Tibial artery (tissue), 4 donors: ENCODE measurements at regions not wholly inside any gene's neighbourhood (a gene's known extent, or its start where the extent isn't known, plus 50 kb on each side); places are given as distances from the start of the nearest gene placed in this dataset.

Source experiments
- DNase-seq, 2 donors: peaks; one replicate each; pipeline ENCODE4 v3.0.0-alpha.2; 2019
- H3K27ac ChIP-seq, 2 donors: fragments of 200-600 bp; sonication (generic) in 1 of 2; 1 replicate in 1 of 2; 2 replicates in 1 of 2; pipeline ENCODE4 v1.5.1; 2018 to 2019; ENCODE audit warnings: mild to moderate bottlenecking in 1 of 2
- H3K27me3 ChIP-seq, 2 donors: fragments of 200-600 bp; sonication (generic) in 1 of 2; one replicate each; pipeline versions ENCODE4 v1.5.1 to v1.6.0; 2016 to 2019
- H3K36me3 ChIP-seq, 3 donors: fragments of 200-600 bp; sonication (generic) in 2 of 3; one replicate each; pipeline ENCODE4 v1.5.1; 2016 to 2019; ENCODE audit warnings: mild to moderate bottlenecking in 2 of 3
- H3K4me1 ChIP-seq, 4 donors: fragments of 200-600 bp; sonication (generic) in 2 of 4; 1 replicate in 3 of 4; 2 replicates in 1 of 4; pipeline ENCODE4 v1.5.1; 2016 to 2019
- H3K4me3 ChIP-seq, 2 donors: fragments of 200-600 bp; sonication (generic) in 1 of 2; 1 replicate in 1 of 2; 2 replicates in 1 of 2; pipeline ENCODE4 v1.5.1; 2018 to 2019; ENCODE audit warnings: mild to moderate bottlenecking in 2 of 2
- H3K9me3 ChIP-seq, 3 donors: fragments of 200-600 bp; sonication (generic) in 1 of 3; one replicate each; pipeline ENCODE4 v1.5.1; 2016 to 2019
- CTCF ChIP-seq, 2 experiments: fragments of 200-600 bp in 1 of 2; fragments of 450-650 bp in 1 of 2; IDR thresholded peaks; one replicate each; pipeline ENCODE4 v1.5.1; 2017 to 2019; ENCODE audit warnings: antibody characterized with exemption in 2 of 2, mild to moderate bottlenecking in 1 of 2, moderate library complexity in 1 of 2
- intact Hi-C: fragments of 100-400 bp; cut with DNase I; formaldehyde crosslinking; loops from one replicate; pipeline ENCODE4 v1.15.0; 2023; ENCODE audit warnings: low total_unique reads

- no peak for DNase-seq
- H3K4me3 ChIP-seq = no peak overlapping the region
- no peak overlapping the region for H3K27ac ChIP-seq
- intact Hi-C loops = no loop called here
- TF ChIP-seq CTCF (IDR thresholded peaks at IDR 0.05) = no peak
- no peaks in the 10 kb centered on the region for H3K36me3 ChIP-seq
- peaks cover 0 to 8% (median 8%) of the 10 kb centered on the region in 4 donors for H3K4me1 ChIP-seq
- H3K27me3 ChIP-seq = no peaks in the 10 kb centered on the region
- no peaks in the 10 kb centered on the region for H3K9me3 ChIP-seq
These were observed 54.2 kb upstream of the MGST2 start for GRCh38 chr4:139611391-139611790.

GRCh38 chr4:139609647-139610046, 53.6 kb upstream of the SETD7 start:
- intact Hi-C loops = no loop called here
- no peaks in the 10 kb centered on the region for H3K36me3 ChIP-seq
- H3K4me3 ChIP-seq = no peak overlapping the region
- no peak overlapping the region for H3K27ac ChIP-seq
- no peak for DNase-seq
- TF ChIP-seq CTCF (IDR thresholded peaks at IDR 0.05) = no peak
- peaks cover 0 to 9% (median 8%) of the 10 kb centered on the region in 4 donors for H3K4me1 ChIP-seq
- no peaks in the 10 kb centered on the region for H3K9me3 ChIP-seq
- no peaks in the 10 kb centered on the region for H3K27me3 ChIP-seq

DNA sequence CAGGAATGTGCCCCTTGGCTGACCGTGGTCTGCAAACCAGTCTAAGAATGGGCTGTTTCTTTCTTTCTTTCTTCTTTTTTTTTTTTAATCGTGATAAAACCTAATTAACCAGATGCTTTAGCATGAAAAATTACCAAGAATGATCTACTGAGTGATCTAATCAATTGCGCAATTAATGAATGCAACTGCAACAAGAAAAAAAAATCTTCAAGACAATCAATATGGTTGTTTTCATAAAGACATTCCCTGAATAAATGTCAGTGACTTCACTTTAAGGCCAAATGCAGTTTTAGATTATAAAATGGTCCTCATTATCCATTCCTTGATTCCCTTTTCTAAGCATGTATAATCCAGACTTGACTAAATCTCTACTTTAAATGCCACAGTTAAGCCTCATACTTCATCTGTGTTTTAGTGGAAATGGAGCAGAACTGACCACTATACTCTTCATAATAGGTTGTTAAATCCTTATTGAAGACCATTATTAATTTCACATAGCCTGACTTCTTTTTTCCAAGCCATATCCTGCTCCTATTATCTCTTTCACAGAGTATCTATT, 51.6 kb upstream of the SETD7 start:
- H3K4me3 ChIP-seq = no peak overlapping the region
- no peaks in the 10 kb centered on the region for H3K9me3 ChIP-seq
- H3K27me3 ChIP-seq = no peaks in the 10 kb centered on the region
- intact Hi-C loops = no loop called here
- DNase-seq = no peak
- H3K36me3 ChIP-seq = no peaks in the 10 kb centered on the region
- no peak for TF ChIP-seq CTCF (IDR thresholded peaks at IDR 0.05)
- no peak overlapping the region for H3K27ac ChIP-seq
- peaks cover 0 to 9% (median 8%) of the 10 kb centered on the region in 4 donors for H3K4me1 ChIP-seq

DNA sequence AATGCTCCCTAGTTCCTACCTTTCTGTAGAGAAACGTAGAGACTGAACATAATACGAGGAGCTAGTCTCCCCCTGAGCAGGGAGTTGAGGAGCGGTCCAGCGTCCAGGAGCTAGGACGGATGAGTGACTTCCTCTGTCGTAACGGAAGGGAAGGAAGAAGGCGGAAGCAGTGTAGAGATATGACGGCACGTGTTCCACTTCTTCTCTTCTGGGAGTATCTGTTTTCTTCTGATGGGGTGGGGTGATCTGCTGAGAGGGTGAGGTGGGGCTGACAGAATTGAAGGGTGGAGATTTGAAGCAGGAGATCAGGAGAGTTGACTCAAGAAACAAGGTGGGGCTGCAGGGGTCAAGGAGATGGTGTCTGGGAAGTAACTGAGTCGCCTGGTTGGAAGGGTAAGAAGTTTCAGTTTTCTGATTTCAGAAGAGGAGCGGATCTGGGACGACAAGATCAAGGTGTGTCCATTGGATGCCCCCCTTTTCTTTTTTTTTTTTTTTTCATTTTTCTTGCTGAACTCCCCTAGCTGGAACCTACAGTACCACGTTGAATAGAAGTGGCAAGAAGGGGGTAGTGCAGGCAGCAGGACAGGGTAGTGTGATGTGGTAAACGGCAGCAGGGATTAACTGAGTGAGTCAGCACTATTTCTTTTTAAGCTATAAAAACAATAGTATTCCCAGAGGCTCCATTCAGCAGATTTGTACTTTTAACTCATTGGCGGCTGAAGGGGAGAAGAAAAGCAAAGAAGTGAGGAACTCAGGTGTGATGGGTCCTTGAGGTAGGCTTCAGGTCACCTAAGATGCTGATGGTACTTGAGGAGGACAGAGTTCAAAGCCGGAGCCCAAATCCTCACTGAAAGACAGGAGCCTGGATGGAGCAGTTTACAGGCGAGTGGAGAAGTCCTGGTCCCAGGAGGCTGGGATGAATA, 50.8 kb upstream of the SETD7 start:
- peak; percentile 22 to 26 for TF ChIP-seq CTCF (IDR thresholded peaks at IDR 0.05)
- no peaks in the 10 kb centered on the region for H3K36me3 ChIP-seq
- H3K27me3 ChIP-seq = no peaks in the 10 kb centered on the region
- no peaks in the 10 kb centered on the region for H3K9me3 ChIP-seq
- intact Hi-C loops = no loop called here
- H3K4me3 ChIP-seq = peak overlapping the region; percentile 15 to 34
- no peak for DNase-seq
- H3K27ac ChIP-seq = no peak overlapping the region
- H3K4me1 ChIP-seq = peaks cover 0 to 9% (median 8%) of the 10 kb centered on the region in 4 donors

DNA sequence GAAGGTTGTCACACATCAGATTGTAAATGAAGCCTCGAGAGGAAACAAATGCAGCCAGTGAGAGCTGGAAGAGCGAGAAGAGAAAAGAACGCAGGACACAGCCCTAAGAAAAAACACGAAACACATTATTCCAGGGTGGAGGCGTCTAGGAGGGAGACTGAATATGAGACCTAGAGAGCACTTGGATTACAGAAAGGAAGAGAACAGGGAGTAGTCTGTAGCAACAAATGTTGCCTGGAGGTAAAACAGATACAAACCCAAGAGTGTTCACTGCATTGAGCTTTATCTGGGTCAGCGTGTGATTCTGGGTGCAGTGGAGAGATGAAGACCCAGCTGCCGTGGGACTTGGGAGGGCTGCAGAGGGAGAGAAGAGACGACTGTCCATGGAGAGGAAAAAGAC, 50.1 kb upstream of the SETD7 start:
- Histone ChIP-seq H3K27me3 (no peaks in the 10 kb centered on the region), H3K9me3 (no peaks in the 10 kb centered on the region), H3K27ac (no peak overlapping the region), H3K36me3 (no peaks in the 10 kb centered on the region), H3K4me1 (peaks cover 0 to 9% (median 8%) of the 10 kb centered on the region in 4 donors), H3K4me3 (no peak overlapping the region)
- intact Hi-C loops = no loop called here
- DNase-seq = no peak
- TF ChIP-seq CTCF (IDR thresholded peaks at IDR 0.05) = no peak
